NCI-H1092 (cell line): ENCODE measurements at regions not wholly inside any gene's neighbourhood (a gene's known extent, or its start where the extent isn't known, plus 50 kb on each side); places are given as distances from the start of the nearest gene placed in this dataset.

Experiments used
- DNase-seq: peaks from one replicate; lab custom pipeline; 2025; lab: John Stamatoyannopoulos, UW

DNA sequence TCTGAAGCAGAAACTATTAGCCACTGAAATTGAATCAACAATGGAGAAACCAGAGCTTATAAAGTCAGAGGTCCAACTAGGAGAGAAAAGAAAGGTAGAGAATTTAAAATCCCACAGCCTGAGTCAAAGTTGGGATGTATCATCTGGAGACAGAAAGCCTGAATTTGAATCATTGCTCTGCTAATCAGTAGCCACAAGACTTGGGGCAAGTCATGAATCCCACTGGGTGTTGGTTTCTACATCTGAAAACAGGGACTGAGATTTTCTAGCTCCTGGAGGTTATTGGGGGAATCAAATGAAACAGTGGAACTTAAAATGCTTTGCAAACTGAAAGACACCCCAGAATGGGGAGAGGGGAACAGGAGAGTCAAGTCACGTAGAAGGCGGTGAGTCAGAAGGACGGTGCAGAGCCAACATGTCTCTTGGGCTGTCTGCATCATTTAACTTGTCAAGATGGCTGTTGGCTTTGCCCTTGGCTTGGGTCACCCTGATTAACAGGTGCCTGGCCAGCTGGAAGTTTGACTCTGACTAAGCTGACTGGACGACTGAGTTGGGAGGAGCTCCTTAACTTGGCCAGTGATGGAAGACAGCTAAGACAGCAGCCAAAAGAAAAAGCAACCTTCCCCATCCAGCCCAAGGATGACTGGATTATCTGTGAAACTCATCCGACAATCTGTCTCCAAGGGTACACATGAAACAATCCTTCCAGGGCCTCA, 60.6 kb upstream of the ADRA1B start:
- DNase-seq = no peak

DNA sequence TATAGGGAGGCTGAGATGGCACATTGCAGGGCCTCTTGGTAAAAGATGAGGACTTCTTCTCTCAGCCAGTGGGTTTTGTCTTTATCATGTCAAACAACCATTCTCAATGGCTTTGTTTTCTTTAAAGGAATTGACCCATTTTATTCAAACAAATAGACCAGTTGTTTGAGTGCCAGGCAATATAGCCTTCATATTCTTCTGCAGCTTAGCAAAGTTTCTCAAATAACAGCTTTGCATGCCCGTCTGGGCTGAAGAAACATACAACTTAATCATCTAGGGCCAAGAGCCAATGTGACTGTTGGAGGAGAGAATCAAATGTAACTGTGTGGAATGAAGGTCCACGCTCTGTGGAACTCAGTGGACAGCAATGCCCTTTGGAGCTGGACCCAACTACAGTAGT, 57.4 kb upstream of the ADRA1B start:
- no peak for DNase-seq

- no peak for DNase-seq
These were observed 55.2 kb upstream of the ADRA1B start for GRCh38 chr5:159861086-159861485.

- no peak for DNase-seq
These were observed 51.2 kb upstream of the ADRA1B start for GRCh38 chr5:159864885-159865691.

GRCh38 chr5:159866093-159866492, 50.2 kb upstream of the ADRA1B start:
- no peak for DNase-seq
